HG03460 (cell line): ENCODE measurements at regions not wholly inside any gene's neighbourhood (a gene's known extent, or its start where the extent isn't known, plus 50 kb on each side); places are given as distances from the start of the nearest gene placed in this dataset.
"Not testable (repeated sequence)": the region's sequence is repeated elsewhere in the genome, so short reads cannot be mapped to it uniquely, and the experiment has no call there.

Source experiments
- ATAC-seq: cut with Tn5 transposase; IDR thresholded peaks from one replicate; pipeline ENCODE4 v1.9.1; 2021; ENCODE audit not compliant: unreplicated experiment

- no peak for ATAC-seq
Measured at GRCh38 chr10:31687663-31688482, 240.8 kb downstream of the ARHGAP12 start.

- no peak for ATAC-seq
Measured at GRCh38 chr10:31686599-31686998, 242.0 kb downstream of the ARHGAP12 start.

- no peak for ATAC-seq
Measured at GRCh38 chr10:31683682-31684081, 244.9 kb downstream of the ARHGAP12 start.

GRCh38 chr10:31679936-31680335, 248.7 kb downstream of the ARHGAP12 start:
- ATAC-seq = no peak

GRCh38 chr10:31678575-31679516, 249.8 kb downstream of the ARHGAP12 start:
- no peak for ATAC-seq

GRCh38 chr10:31678139-31678536, 250.5 kb downstream of the ARHGAP12 start:
- ATAC-seq = no peak

GRCh38 chr10:31677195-31678138, 251.2 kb downstream of the ARHGAP12 start:
- no peak for ATAC-seq

GRCh38 chr10:31675726-31676125, 252.9 kb downstream of the ARHGAP12 start:
- no peak for ATAC-seq

GRCh38 chr10:31669357-31669756, 259.3 kb downstream of the ARHGAP12 start:
- no peak for ATAC-seq

- ATAC-seq = no peak
Measured at GRCh38 chr10:31668326-31668725, 260.3 kb downstream of the ARHGAP12 start.

- not testable (repeated sequence) for ATAC-seq
Measured at GRCh38 chr10:31665764-31666279, 262.8 kb downstream of the ARHGAP12 start.

GRCh38 chr10:31664803-31665202, 263.8 kb downstream of the ARHGAP12 start:
- no peak for ATAC-seq

GRCh38 chr10:31664071-31664470, 264.6 kb downstream of the ARHGAP12 start:
- ATAC-seq = not testable (repeated sequence)

GRCh38 chr10:31660300-31660699, 268.3 kb downstream of the ARHGAP12 start:
- ATAC-seq = no peak

GRCh38 chr10:31659665-31660064, 269.0 kb downstream of the ARHGAP12 start:
- ATAC-seq = no peak

- no peak for ATAC-seq
Measured at GRCh38 chr10:31657434-31657872, 271.2 kb downstream of the ARHGAP12 start.

GRCh38 chr10:31656851-31657433, 271.7 kb downstream of the ARHGAP12 start:
- no peak for ATAC-seq

GRCh38 chr10:31652038-31652437, 276.6 kb downstream of the ARHGAP12 start:
- ATAC-seq = no peak

GRCh38 chr10:31650010-31650409, 278.6 kb downstream of the ARHGAP12 start:
- ATAC-seq = no peak

GRCh38 chr10:31648966-31649365, 279.7 kb downstream of the ARHGAP12 start:
- no peak for ATAC-seq
